ENCODE measurements at regions not wholly inside any gene's neighbourhood (a gene's known extent, or its start where the extent isn't known, plus 50 kb on each side); places are given as distances from the start of the nearest gene placed in this dataset.

DNA sequence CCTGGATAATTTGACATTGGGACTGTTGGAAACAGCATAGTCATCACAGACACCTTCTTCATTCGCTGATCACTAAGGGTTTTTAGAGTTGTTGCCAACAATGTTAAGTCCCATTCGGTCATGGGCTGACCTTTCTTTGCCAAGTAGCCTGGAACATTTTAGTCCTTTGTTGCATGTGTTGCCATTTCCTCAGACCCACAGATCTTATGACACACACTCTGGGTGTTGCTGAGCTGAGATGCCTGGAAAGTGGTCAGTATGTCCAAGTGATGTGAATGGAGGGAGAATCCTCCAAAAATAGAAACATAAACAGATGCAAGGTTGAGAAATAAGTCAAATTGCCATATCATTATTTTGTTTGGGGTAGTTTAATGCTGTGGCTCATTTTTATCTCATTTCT lies 61.5 kb upstream of the GJA5 start:
- H3K4me1 ChIP-seq, result peaks cover 0 to 17% (median 5%) of the 10 kb centered on the region in 3 donors
- H3K27me3 ChIP-seq, result no peaks in the 10 kb centered on the region
- ATAC-seq, result peak; percentile 95
- H3K27ac ChIP-seq, result peak overlapping the region; percentile 39 to 79 (median 58)
- no peaks in the 10 kb centered on the region for H3K9me3 ChIP-seq
- H3K36me3 ChIP-seq, result no peaks in the 10 kb centered on the region
- 13 to 23% methylated on average over 2 of the region's 2 CpGs for WGBS, 2 donors (ENCODE audit: low coverage in 1 of 2)
- peak; percentile 68 for TF ChIP-seq POLR2AphosphoS5 (IDR thresholded peaks at IDR 0.05)
- no peak for TF ChIP-seq EP300 (IDR thresholded peaks at IDR 0.05)
- H3K4me3 ChIP-seq, result no peak overlapping the region

DNA sequence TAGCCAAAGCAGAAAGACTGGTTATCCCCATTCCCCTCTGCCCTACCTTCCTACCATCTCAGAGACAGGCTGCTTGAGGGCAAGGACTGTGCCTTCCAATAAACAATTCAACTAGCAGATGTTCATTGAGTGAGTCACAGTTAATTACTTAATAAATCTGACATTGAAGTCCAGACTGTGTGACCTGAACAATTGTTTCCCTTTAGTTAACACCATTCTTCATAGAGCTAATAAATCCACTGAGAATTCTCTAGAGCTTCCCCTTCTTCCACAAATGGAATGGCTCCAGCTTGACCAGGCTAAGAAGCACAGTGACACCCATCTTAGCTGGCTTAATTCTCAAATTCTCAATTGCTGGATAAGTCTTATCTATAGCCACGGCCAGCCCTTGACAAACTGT lies 61.9 kb upstream of the GJA5 start:
- H3K27ac ChIP-seq, result peak overlapping the region; percentile 39 to 79 (median 58)
- 22 to 31% methylated on average over 1 of the region's 1 CpG for WGBS, 2 donors (ENCODE audit: low coverage in 1 of 2)

DNA sequence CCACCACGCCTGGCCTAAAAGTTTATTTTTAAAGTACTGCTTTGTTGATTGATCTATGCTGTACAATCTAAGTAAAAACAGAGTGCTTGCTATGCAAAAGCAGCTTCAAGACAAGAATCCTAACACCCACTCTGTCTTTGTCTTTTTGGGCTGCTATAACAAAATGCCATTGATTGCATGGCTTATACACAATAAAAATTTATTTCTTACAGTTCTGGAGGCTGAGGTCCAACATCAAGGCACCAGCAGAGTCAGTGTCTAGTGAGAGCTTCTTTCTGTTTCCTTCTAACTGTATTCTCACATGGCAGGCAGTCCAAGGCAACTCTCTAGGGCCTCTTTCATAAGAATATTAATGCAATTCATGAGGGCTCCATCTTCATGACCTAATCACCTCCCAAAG lies 63.6 kb upstream of the GJA5 start:
- Histone ChIP-seq H3K9me3 (no peaks in the 10 kb centered on the region), H3K4me1 (peaks cover 0 to 17% (median 5%) of the 10 kb centered on the region in 3 donors), H3K4me3 (no peak overlapping the region), H3K27ac (no peak overlapping the region), H3K27me3 (no peaks in the 10 kb centered on the region), H3K36me3 (no peaks in the 10 kb centered on the region)
- TF ChIP-seq EP300 (IDR thresholded peaks at IDR 0.05), result no peak
- no peak for TF ChIP-seq POLR2A (IDR thresholded peaks at IDR 0.05)
- no peak for ATAC-seq
- 63% methylated on average over 1 of the region's 1 CpG; no CpG with 5 or more reads in 1 of the 2 donors for WGBS, 2 donors (ENCODE audit: low coverage in 1 of 2)

More for the DNA sequence above, 61.9 kb upstream of the GJA5 start:
- Histone ChIP-seq H3K36me3 (no peaks in the 10 kb centered on the region), H3K4me3 (no peak overlapping the region), H3K27me3 (no peaks in the 10 kb centered on the region), H3K4me1 (peaks cover 0 to 17% (median 5%) of the 10 kb centered on the region in 3 donors), H3K9me3 (no peaks in the 10 kb centered on the region)
- no peak for ATAC-seq
- no peak for TF ChIP-seq EP300 (IDR thresholded peaks at IDR 0.05)

DNA sequence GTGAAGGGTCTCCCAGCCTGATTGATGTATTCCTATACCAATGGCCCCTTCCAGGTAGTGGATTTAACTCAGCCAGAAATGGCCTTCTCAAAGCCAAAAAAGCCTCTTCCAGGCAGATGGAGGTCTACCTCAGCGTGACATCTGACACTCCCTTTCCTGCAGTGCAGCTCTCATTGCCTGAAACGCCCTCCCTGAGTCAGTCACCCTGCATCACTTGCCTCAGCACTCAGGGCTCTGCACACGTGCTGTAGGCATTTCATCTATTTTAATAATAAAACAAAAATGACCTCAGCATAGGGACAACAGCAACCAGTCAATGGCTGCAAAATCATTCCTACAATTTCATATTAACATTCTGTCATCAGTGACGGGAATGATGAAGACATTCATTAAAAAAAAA lies 64.4 kb upstream of the GJA5 start:
- Histone ChIP-seq H3K4me1 (peaks cover 0 to 17% (median 5%) of the 10 kb centered on the region in 3 donors), H3K27ac (no peak overlapping the region), H3K36me3 (no peaks in the 10 kb centered on the region), H3K9me3 (no peaks in the 10 kb centered on the region), H3K4me3 (no peak overlapping the region), H3K27me3 (no peaks in the 10 kb centered on the region)
- 72 to 80% methylated on average over 4 of the region's 4 CpGs for WGBS, 2 donors (ENCODE audit: low coverage in 1 of 2)
- TF ChIP-seq POLR2AphosphoS5 (IDR thresholded peaks at IDR 0.05), result no peak
- ATAC-seq, result no peak

DNA sequence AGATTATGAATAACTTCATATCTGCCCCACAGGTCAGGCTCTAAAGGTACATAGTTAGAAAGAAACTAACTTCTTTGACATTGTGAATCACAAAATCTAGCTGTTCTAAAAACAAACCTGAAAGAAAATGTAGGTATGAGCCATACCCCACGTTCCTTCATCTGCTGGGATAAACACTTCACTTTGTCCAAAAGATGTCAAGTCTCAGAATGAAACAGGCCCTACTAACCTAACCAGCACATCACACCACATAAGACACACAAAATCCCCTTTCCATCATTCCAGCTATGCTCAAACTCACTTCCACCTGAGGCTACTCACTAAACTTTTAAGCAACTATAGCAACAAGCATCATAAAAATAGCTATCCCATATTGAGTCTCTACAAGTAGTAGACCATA lies 65.2 kb upstream of the GJA5 start:
- Histone ChIP-seq H3K27ac (no peak overlapping the region), H3K4me1 (peaks cover 0 to 17% (median 5%) of the 10 kb centered on the region in 3 donors), H3K9me3 (no peaks in the 10 kb centered on the region), H3K4me3 (no peak overlapping the region), H3K27me3 (no peaks in the 10 kb centered on the region), H3K36me3 (no peaks in the 10 kb centered on the region)
- WGBS, 2 donors (ENCODE audit: low coverage in 1 of 2), result 22 to 38% methylated on average over 1 of the region's 1 CpG
- ATAC-seq, result no peak
- TF ChIP-seq POLR2A (IDR thresholded peaks at IDR 0.05) (no peak), POLR2AphosphoS5 (IDR thresholded peaks at IDR 0.05) (no peak)

DNA sequence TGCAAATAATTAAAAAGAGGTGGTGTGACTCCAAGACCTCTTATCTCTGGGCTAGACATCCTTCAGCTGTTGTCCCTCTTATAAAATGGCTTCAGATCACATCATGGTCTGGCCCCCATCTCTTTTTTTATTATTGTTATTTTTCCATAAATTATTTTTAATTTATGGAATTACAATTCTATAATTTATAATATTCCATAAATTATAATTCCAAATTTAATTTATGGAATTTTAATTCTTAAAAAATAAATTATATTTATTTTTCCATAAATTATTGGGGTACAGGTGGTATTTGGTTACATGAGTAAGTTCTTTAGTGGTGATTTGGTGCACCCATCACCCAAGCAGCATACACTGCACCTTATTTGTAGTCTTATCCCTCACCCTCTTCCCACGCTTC lies 65.9 kb upstream of the GJA5 start:
- TF ChIP-seq POLR2AphosphoS5 (IDR thresholded peaks at IDR 0.05) (no peak), POLR2A (IDR thresholded peaks at IDR 0.05) (no peak), EP300 (IDR thresholded peaks at IDR 0.05) (no peak)
- TF ChIP-seq, protein P1, sequence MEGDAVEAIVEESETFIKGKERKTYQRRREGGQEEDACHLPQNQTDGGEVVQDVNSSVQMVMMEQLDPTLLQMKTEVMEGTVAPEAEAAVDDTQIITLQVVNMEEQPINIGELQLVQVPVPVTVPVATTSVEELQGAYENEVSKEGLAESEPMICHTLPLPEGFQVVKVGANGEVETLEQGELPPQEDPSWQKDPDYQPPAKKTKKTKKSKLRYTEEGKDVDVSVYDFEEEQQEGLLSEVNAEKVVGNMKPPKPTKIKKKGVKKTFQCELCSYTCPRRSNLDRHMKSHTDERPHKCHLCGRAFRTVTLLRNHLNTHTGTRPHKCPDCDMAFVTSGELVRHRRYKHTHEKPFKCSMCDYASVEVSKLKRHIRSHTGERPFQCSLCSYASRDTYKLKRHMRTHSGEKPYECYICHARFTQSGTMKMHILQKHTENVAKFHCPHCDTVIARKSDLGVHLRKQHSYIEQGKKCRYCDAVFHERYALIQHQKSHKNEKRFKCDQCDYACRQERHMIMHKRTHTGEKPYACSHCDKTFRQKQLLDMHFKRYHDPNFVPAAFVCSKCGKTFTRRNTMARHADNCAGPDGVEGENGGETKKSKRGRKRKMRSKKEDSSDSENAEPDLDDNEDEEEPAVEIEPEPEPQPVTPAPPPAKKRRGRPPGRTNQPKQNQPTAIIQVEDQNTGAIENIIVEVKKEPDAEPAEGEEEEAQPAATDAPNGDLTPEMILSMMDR (IDR thresholded peaks at IDR 0.05), result no peak
- 75 to 84% methylated on average over 1 of the region's 1 CpG for WGBS, 2 donors (ENCODE audit: low coverage in 1 of 2)
- Histone ChIP-seq H3K27me3 (no peaks in the 10 kb centered on the region), H3K36me3 (no peaks in the 10 kb centered on the region), H3K27ac (no peak overlapping the region), H3K9me3 (no peaks in the 10 kb centered on the region), H3K4me1 (peaks cover 0 to 16% (median 5%) of the 10 kb centered on the region in 3 donors), H3K4me3 (no peak overlapping the region)
- ATAC-seq, result no peak

DNA sequence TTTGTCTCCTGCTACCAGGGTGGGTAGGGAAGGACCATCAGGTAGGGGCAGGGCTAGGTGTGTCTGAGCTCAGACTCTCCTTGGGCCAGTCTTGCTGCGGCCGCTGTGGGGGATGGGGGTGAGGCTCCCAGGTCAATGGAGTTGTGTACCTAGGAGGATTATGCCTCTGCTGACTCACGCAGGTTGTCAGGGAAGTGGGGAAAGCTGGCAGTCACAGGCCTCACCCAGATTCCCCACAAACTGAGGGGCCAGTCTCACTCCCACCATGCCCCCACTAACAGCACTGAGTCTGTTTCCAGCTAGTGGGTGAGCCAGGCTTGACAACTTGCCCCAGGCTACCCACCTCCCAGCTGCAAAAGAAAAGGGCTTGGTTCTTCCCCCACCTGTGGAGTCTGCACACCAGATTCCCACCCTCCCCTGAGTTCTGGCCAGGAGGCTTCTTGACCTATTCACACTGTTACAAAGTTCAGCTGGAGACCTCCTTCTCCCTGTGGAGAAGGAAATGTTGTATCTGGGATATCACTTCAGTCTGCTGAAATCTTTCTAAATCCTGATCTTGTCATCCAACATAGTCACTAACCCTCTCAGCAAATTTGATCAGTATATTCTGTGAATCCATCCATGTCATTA lies 69.2 kb upstream of the GJA8 start:
- H3K4me1 ChIP-seq, result no peaks in the 10 kb centered on the region
- 69% methylated on average over 2 of the region's 3 CpGs; no CpG with 5 or more reads in 1 of the 2 donors for WGBS, 2 donors (ENCODE audit: low coverage in 1 of 2)

More for the DNA sequence above, 69.2 kb upstream of the GJA8 start:
- H3K27ac ChIP-seq, result no peak overlapping the region
- ATAC-seq, result no peak
- TF ChIP-seq, protein P1 (IDR thresholded peaks at IDR 0.05), result no peak
- TF ChIP-seq POLR2AphosphoS5 (IDR thresholded peaks at IDR 0.05) (no peak), POLR2A (IDR thresholded peaks at IDR 0.05) (no peak), EP300 (IDR thresholded peaks at IDR 0.05) (no peak)
- H3K9me3 ChIP-seq, result no peaks in the 10 kb centered on the region
- no peaks in the 10 kb centered on the region for H3K36me3 ChIP-seq
- no peak overlapping the region for H3K4me3 ChIP-seq
- H3K27me3 ChIP-seq, result peaks cover 8% of the 10 kb centered on the region
